ENCODE measurements at regions not wholly inside any gene's neighbourhood (a gene's known extent, or its start where the extent isn't known, plus 50 kb on each side); places are given as distances from the start of the nearest gene placed in this dataset.

GRCh38 chr1:229042482-229042881, 228.4 kb upstream of the RAB4A start:
- H3K36me3 ChIP-seq (replicated peaks in 1 of 2; ENCODE audit: control insufficient read depth in 1 of 2, insufficient read depth in 2 of 2, low read length in 2 of 2): no peaks in the 10 kb centered on the region
- peak overlapping the region; percentile 34 for H3K4me2 ChIP-seq (replicated peaks; ENCODE audit: extremely low read depth, low read length, poor library complexity, severe bottlenecking)
- intact Hi-C loops (cut with micrococcal nuclease): no loop called here
- H3K4me1 Mint-ChIP-seq: peaks cover 46% of the 10 kb centered on the region
- H3K79me2 ChIP-seq (ENCODE audit: insufficient read depth, low read length): no peaks in the 10 kb centered on the region
- peak overlapping the region in 1 of 3 experiments; percentile 9 for H3K4me3 ChIP-seq (replicated peaks in 1 of 3; ENCODE audit: low read depth in 2 of 3, low read length in 3 of 3)
- no peaks in the 10 kb centered on the region for H4K20me1 ChIP-seq (ENCODE audit: insufficient read depth, low read length)
- no peak overlapping the region for H2AFZ ChIP-seq (ENCODE audit: insufficient read depth, low read depth, low read length, poor library complexity, severe bottlenecking)
- H3K27me3 Mint-ChIP-seq (ENCODE audit: low read depth in 3 of 3): no peaks in the 10 kb centered on the region
- peak overlapping the region in 1 of 2 donors; percentile 38 for H3K27ac ChIP-seq (ENCODE audit: low read depth in 1 of 2, low read length in 2 of 2)
- peaks cover 18 to 34% of the 10 kb centered on the region in 2 donors for H3K4me1 ChIP-seq (ENCODE audit: control insufficient read depth in 1 of 2, insufficient read depth in 2 of 2, low read length in 2 of 2)
- H3K27ac Mint-ChIP-seq: peak overlapping the region in 3 of 7 donors; percentile 19 to 61 (median 31)
- H3K9me3 ChIP-seq (replicated peaks in 1 of 2; ENCODE audit: control insufficient read depth in 1 of 2, insufficient read depth in 1 of 2, low read length in 2 of 2): no peaks in the 10 kb centered on the region
- TF ChIP-seq CTCF (IDR thresholded peaks at IDR 0.05): no peak
- H3K4me3 Mint-ChIP-seq: no peak overlapping the region
- no peak overlapping the region for H3K9ac ChIP-seq (ENCODE audit: insufficient read depth, low read length, poor library complexity, severe bottlenecking)
- DNase-seq: peak in 1 of 3 donors; percentile 21
- no CpG with 5 or more reads among the region's 4 CpGs for WGBS (ENCODE audit: insufficient coverage)
- no peaks in the 10 kb centered on the region for H3K36me3 Mint-ChIP-seq
- H3K9me3 Mint-ChIP-seq: peaks cover 0 to 3% (median 0%) of the 10 kb centered on the region in 7 donors
- H3K27me3 ChIP-seq (ENCODE audit: control insufficient read depth in 2 of 2, insufficient read depth in 2 of 2, low read length in 2 of 2): no peaks in the 10 kb centered on the region

- no peak overlapping the region for H3K9ac ChIP-seq (ENCODE audit: insufficient read depth, low read length, poor library complexity, severe bottlenecking)
- H2AFZ ChIP-seq (ENCODE audit: insufficient read depth, low read depth, low read length, poor library complexity, severe bottlenecking): no peak overlapping the region
- DNase-seq: peak; percentile 30 to 74 (median 62)
- TF ChIP-seq CTCF (IDR thresholded peaks at IDR 0.05): no peak
- peaks cover 18 to 34% of the 10 kb centered on the region in 2 donors for H3K4me1 ChIP-seq (ENCODE audit: control insufficient read depth in 1 of 2, insufficient read depth in 2 of 2, low read length in 2 of 2)
- H3K9me3 ChIP-seq (replicated peaks in 1 of 2; ENCODE audit: control insufficient read depth in 1 of 2, insufficient read depth in 1 of 2, low read length in 2 of 2): no peaks in the 10 kb centered on the region
- H3K36me3 Mint-ChIP-seq: no peaks in the 10 kb centered on the region
- H3K27ac ChIP-seq (ENCODE audit: low read depth in 1 of 2, low read length in 2 of 2): peak overlapping the region in 1 of 2 donors; percentile 38
- H3K79me2 ChIP-seq (ENCODE audit: insufficient read depth, low read length): no peaks in the 10 kb centered on the region
- H3K4me1 Mint-ChIP-seq: peaks cover 46% of the 10 kb centered on the region
- H3K9me3 Mint-ChIP-seq: peaks cover 0 to 3% (median 0%) of the 10 kb centered on the region in 7 donors
- intact Hi-C loops (cut with micrococcal nuclease): no loop called here
- no peaks in the 10 kb centered on the region for H3K27me3 ChIP-seq (ENCODE audit: control insufficient read depth in 2 of 2, insufficient read depth in 2 of 2, low read length in 2 of 2)
- no CpG with 5 or more reads among the region's 2 CpGs for WGBS (ENCODE audit: insufficient coverage)
- H3K36me3 ChIP-seq (replicated peaks in 1 of 2; ENCODE audit: control insufficient read depth in 1 of 2, insufficient read depth in 2 of 2, low read length in 2 of 2): no peaks in the 10 kb centered on the region
- H3K27ac Mint-ChIP-seq: peak overlapping the region in 5 of 7 donors; percentile 5 to 61 (median 20)
- H3K4me2 ChIP-seq (replicated peaks; ENCODE audit: extremely low read depth, low read length, poor library complexity, severe bottlenecking): peak overlapping the region; percentile 34
- peak overlapping the region in 1 of 3 experiments; percentile 9 for H3K4me3 ChIP-seq (replicated peaks in 1 of 3; ENCODE audit: low read depth in 2 of 3, low read length in 3 of 3)
- H4K20me1 ChIP-seq (ENCODE audit: insufficient read depth, low read length): no peaks in the 10 kb centered on the region
- H3K27me3 Mint-ChIP-seq (ENCODE audit: low read depth in 3 of 3): peaks cover 0 to 2% (median 0%) of the 10 kb centered on the region in 3 donors
- no peak overlapping the region for H3K4me3 Mint-ChIP-seq
Observed at GRCh38 chr1:229043115-229043514, 227.8 kb upstream of the RAB4A start.

Measured in CD14-positive monocyte (primary cell).